ENCODE measurements at regions not wholly inside any gene's neighbourhood (a gene's known extent, or its start where the extent isn't known, plus 50 kb on each side); places are given as distances from the start of the nearest gene placed in this dataset.

DNA sequence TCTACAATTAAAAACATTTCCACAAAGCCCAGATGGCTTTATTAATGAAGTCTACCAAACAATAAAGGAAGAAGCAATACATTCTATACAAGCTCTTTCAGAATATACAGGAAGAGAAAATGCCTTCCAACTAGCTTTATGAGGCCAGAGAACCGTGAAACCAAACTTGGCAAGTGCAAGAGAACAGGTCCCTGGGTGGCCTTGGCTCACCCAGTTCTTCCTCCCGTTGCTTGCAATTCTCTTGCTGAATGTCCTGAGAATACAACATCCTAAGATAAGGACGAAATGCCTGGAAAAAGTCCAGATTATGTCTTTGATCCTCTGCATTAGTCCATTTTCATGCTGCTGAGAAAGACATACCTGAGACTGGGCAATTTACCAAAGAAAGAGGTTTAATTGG is 204.9 kb downstream of the MAD2L1 start:
- Mint-ChIP-seq H3K4me3 (no peak overlapping the region), H3K9me3 (no peaks in the 10 kb centered on the region), H3K27ac (no peak overlapping the region), H3K27me3 (no peaks in the 10 kb centered on the region), H3K4me1 (ENCODE audit: low read depth) (no peaks in the 10 kb centered on the region), H3K36me3 (ENCODE audit: low read depth) (no peaks in the 10 kb centered on the region)
- H3K27ac ChIP-seq (ENCODE audit: low read depth in 1 of 2, low read length in 2 of 2) = no peak overlapping the region
- ChIA-PET CTCF (no interaction called here), POLR2A (no interaction called here)
- ATAC-seq (ENCODE audit: poor library complexity) = no peak
- DNase-seq = no peak
- H3K36me3 ChIP-seq (ENCODE audit: insufficient read depth, low read length) = no peaks in the 10 kb centered on the region
- H3K9me3 ChIP-seq (ENCODE audit: control insufficient read depth in 1 of 2, insufficient read depth in 1 of 2, low read length in 2 of 2) = no peaks in the 10 kb centered on the region
- H3K27me3 ChIP-seq (ENCODE audit: control insufficient read depth in 1 of 2, insufficient read depth in 2 of 2, low read length in 2 of 2) = no peaks in the 10 kb centered on the region
- no peak overlapping the region for H3K4me3 ChIP-seq (ENCODE audit: low read length)
- no peak for TF ChIP-seq CTCF (IDR thresholded peaks at IDR 0.05)
- H3K4me1 ChIP-seq (ENCODE audit: insufficient read depth, low read length) = no peaks in the 10 kb centered on the region
- intact Hi-C loops (cut with DNase I, micrococcal nuclease) = no loop called here

DNA sequence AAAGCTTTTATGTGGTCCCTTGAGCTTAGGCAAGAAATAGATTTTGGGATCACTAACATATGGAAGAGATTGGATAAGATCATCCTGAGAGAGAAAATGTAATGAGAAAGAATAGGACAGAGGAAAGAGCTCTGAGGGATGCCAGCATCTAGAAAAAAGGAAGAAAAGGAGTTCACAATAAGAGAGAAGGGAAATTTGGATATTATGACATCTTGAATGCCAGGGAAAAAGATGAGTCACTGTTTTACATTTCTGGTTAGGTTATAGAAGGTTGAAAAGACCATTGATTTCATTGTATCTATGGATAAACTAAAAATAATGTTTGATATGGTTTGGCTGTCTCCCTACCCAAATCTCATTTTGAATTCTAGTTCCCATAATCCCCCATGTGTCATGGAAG is 208.5 kb downstream of the MAD2L1 start:
- Histone ChIP-seq H3K4me3 (ENCODE audit: low read length) (no peak overlapping the region), H3K27ac (ENCODE audit: low read depth in 1 of 2, low read length in 2 of 2) (no peak overlapping the region), H3K36me3 (ENCODE audit: insufficient read depth, low read length) (no peaks in the 10 kb centered on the region), H3K9me3 (ENCODE audit: control insufficient read depth in 1 of 2, insufficient read depth in 1 of 2, low read length in 2 of 2) (no peaks in the 10 kb centered on the region), H3K27me3 (ENCODE audit: control insufficient read depth in 1 of 2, insufficient read depth in 2 of 2, low read length in 2 of 2) (no peaks in the 10 kb centered on the region), H3K4me1 (ENCODE audit: insufficient read depth, low read length) (no peaks in the 10 kb centered on the region)
- POLR2A ChIA-PET = no interaction called here
- Mint-ChIP-seq H3K27ac (no peak overlapping the region), H3K36me3 (ENCODE audit: low read depth) (no peaks in the 10 kb centered on the region), H3K9me3 (no peaks in the 10 kb centered on the region), H3K4me1 (ENCODE audit: low read depth) (no peaks in the 10 kb centered on the region), H3K4me3 (no peak overlapping the region), H3K27me3 (no peaks in the 10 kb centered on the region)
- intact Hi-C loops (cut with DNase I, micrococcal nuclease) = no loop called here
- ATAC-seq (ENCODE audit: poor library complexity) (no peak), DNase-seq (no peak)
- no peak for TF ChIP-seq CTCF (IDR thresholded peaks at IDR 0.05)
- CTCF ChIA-PET = no interaction called here

GRCh38 chr4:119854364-119854763 is 212.3 kb downstream of the MAD2L1 start:
- H3K27me3 Mint-ChIP-seq = no peaks in the 10 kb centered on the region
- intact Hi-C loops (cut with DNase I, micrococcal nuclease) = no loop called here
- no peak overlapping the region for H3K27ac Mint-ChIP-seq
- ChIA-PET POLR2A (no interaction called here), CTCF (no interaction called here)
- no peak overlapping the region for H3K4me3 Mint-ChIP-seq
- no peak for ATAC-seq (ENCODE audit: poor library complexity)
- Histone ChIP-seq H3K27ac (ENCODE audit: low read depth in 1 of 2, low read length in 2 of 2) (no peak overlapping the region), H3K4me1 (ENCODE audit: insufficient read depth, low read length) (no peaks in the 10 kb centered on the region), H3K27me3 (ENCODE audit: control insufficient read depth in 1 of 2, insufficient read depth in 2 of 2, low read length in 2 of 2) (no peaks in the 10 kb centered on the region), H3K9me3 (ENCODE audit: control insufficient read depth in 1 of 2, insufficient read depth in 1 of 2, low read length in 2 of 2) (no peaks in the 10 kb centered on the region), H3K36me3 (ENCODE audit: insufficient read depth, low read length) (no peaks in the 10 kb centered on the region), H3K4me3 (ENCODE audit: low read length) (no peak overlapping the region)
- H3K4me1 Mint-ChIP-seq (ENCODE audit: low read depth) = no peaks in the 10 kb centered on the region
- DNase-seq = no peak
- H3K9me3 Mint-ChIP-seq = no peaks in the 10 kb centered on the region
- TF ChIP-seq CTCF (IDR thresholded peaks at IDR 0.05) = no peak
- H3K36me3 Mint-ChIP-seq (ENCODE audit: low read depth) = no peaks in the 10 kb centered on the region
